Parathyroid adenoma (tissue), 2 donors: ENCODE measurements at regions not wholly inside any gene's neighbourhood (a gene's known extent, or its start where the extent isn't known, plus 50 kb on each side); places are given as distances from the start of the nearest gene placed in this dataset.

ENCODE experiments used
- H2AFZ ChIP-seq: fragments of 300-600 bp; sonication (generic); one replicate; pipeline ENCODE4 v1.7.0; 2017; ENCODE audit warnings: antibody characterized with exemption, mild to moderate bottlenecking
- H3K27ac ChIP-seq: fragments of 300-600 bp; sonication (generic); one replicate; pipeline ENCODE4 v1.7.0; 2017
- H3K27me3 ChIP-seq: fragments of 300-600 bp; sonication (generic); one replicate; pipeline ENCODE4 v1.7.0; 2017; ENCODE audit warnings: low read length; ENCODE audit not compliant: control insufficient read depth, insufficient read depth
- H3K36me3 ChIP-seq: fragments of 300-600 bp; sonication (generic); one replicate; pipeline ENCODE4 v1.7.0; 2017; ENCODE audit warnings: low read length; ENCODE audit not compliant: control insufficient read depth, insufficient read depth
- H3K4me1 ChIP-seq: fragments of 300-600 bp; sonication (generic); one replicate; pipeline ENCODE4 v1.7.0; 2017; ENCODE audit warnings: control low read depth
- H3K4me2 ChIP-seq: fragments of 300-600 bp; sonication (generic); one replicate; pipeline ENCODE4 v1.7.0; 2017; ENCODE audit warnings: low read length
- H3K4me3 ChIP-seq: fragments of 300-600 bp; sonication (generic); one replicate; pipeline ENCODE4 v1.7.0; 2017; ENCODE audit warnings: low read depth, low read length
- H3K79me2 ChIP-seq: fragments of 300-600 bp; sonication (generic); one replicate; pipeline ENCODE4 v1.7.0; 2017; ENCODE audit warnings: control low read depth
- H3K9ac ChIP-seq: fragments of 300-600 bp; sonication (generic); one replicate; pipeline ENCODE4 v1.7.0; 2017; ENCODE audit warnings: mild to moderate bottlenecking
- H3K9me3 ChIP-seq: fragments of 300-600 bp; sonication (generic); one replicate; pipeline ENCODE4 v1.7.0; 2017; ENCODE audit warnings: low read length; ENCODE audit not compliant: control insufficient read depth
- TF ChIP-seq, protein P1 (sequence below): fragments of 300-600 bp; sonication (generic); IDR thresholded peaks from one replicate; pipeline ENCODE4 v1.7.0; 2017; ENCODE audit warnings: antibody characterized with exemption, mild to moderate bottlenecking
- donor health status: primary hyperparathyroidism.

DNA sequence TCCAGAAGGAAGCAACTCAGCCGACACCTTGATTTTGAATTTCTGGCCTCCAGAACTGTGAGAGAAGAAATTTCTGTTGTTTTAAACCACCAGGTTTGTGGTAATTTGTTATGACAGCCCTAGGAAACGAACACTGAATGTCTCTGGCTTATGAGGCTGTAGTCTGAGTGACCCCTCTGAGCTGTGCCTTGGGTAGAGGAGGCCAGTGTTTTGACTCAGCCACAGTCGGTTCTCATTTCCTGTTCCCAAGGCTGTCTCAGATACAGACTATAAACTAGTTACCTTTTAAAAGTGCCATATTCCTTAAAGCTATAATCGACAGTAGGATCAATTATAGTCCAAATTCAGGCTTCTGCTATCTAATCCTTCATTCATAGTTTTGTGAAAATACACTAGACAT, 391.2 kb upstream of the MAP3K7 start:
- H3K4me1 ChIP-seq = no peaks in the 10 kb centered on the region
- no peaks in the 10 kb centered on the region for H3K9me3 ChIP-seq
- no peak overlapping the region for H3K4me3 ChIP-seq
- TF ChIP-seq, protein P1, sequence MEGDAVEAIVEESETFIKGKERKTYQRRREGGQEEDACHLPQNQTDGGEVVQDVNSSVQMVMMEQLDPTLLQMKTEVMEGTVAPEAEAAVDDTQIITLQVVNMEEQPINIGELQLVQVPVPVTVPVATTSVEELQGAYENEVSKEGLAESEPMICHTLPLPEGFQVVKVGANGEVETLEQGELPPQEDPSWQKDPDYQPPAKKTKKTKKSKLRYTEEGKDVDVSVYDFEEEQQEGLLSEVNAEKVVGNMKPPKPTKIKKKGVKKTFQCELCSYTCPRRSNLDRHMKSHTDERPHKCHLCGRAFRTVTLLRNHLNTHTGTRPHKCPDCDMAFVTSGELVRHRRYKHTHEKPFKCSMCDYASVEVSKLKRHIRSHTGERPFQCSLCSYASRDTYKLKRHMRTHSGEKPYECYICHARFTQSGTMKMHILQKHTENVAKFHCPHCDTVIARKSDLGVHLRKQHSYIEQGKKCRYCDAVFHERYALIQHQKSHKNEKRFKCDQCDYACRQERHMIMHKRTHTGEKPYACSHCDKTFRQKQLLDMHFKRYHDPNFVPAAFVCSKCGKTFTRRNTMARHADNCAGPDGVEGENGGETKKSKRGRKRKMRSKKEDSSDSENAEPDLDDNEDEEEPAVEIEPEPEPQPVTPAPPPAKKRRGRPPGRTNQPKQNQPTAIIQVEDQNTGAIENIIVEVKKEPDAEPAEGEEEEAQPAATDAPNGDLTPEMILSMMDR = no peak
- H2AFZ ChIP-seq = no peak overlapping the region
- H3K79me2 ChIP-seq = no peaks in the 10 kb centered on the region
- no peak overlapping the region for H3K27ac ChIP-seq
- H3K4me2 ChIP-seq = no peak overlapping the region
- no peak overlapping the region for H3K9ac ChIP-seq
- H3K36me3 ChIP-seq = no peaks in the 10 kb centered on the region
- H3K27me3 ChIP-seq = no peaks in the 10 kb centered on the region

DNA sequence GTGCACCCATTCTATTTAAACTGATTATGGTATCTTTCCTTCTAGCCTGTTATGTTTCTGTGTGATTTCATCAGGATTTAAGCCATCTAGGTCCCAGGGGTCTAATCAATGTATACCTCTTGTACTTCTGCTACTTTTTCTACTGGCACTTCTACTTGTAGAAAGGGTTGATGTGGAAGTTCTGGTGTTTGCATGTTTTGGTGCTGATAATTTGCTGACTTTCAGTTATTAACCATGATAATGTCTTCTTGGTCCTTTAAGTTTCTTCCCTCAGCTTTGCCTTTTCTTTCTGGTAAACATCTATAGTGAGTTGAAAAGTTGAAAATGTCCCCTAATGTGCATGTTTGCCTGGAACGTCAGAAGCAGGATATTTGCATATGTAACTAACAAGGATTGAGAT, 390.6 kb upstream of the MAP3K7 start:
- TF ChIP-seq, protein P1 = no peak
- no peak overlapping the region for H3K4me2 ChIP-seq
- no peaks in the 10 kb centered on the region for H3K79me2 ChIP-seq

DNA sequence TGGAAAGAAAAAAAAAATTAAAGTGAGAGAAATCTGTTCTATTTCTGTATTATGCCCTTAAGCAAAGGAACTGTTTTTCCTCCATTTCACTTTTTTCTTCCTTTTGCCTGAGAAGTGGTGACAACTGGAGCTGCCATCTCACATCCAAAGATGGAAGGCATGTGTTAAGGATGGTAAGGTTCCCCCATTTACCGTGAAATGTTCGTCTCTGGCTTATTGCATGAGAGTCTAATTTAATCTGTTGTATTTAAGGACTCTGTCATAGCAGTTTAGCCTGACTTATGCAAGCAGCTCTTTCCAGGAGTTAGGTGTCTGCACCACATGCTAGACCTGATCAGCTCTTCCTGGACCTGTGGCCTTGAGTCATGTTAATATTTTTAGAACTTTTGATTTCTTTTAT, 389.5 kb upstream of the MAP3K7 start:
- H3K4me3 ChIP-seq = no peak overlapping the region
- H2AFZ ChIP-seq = no peak overlapping the region
- H3K27ac ChIP-seq = no peak overlapping the region
- no peaks in the 10 kb centered on the region for H3K27me3 ChIP-seq
- H3K36me3 ChIP-seq = no peaks in the 10 kb centered on the region
- H3K4me1 ChIP-seq = no peaks in the 10 kb centered on the region
- H3K79me2 ChIP-seq = no peaks in the 10 kb centered on the region
- H3K4me2 ChIP-seq = no peak overlapping the region
- H3K9me3 ChIP-seq = no peaks in the 10 kb centered on the region
- H3K9ac ChIP-seq = no peak overlapping the region
- TF ChIP-seq, protein P1 = no peak

More for the DNA sequence above, 390.6 kb upstream of the MAP3K7 start:
- H3K27me3 ChIP-seq = no peaks in the 10 kb centered on the region
- H2AFZ ChIP-seq = no peak overlapping the region
- H3K9ac ChIP-seq = no peak overlapping the region
- no peaks in the 10 kb centered on the region for H3K36me3 ChIP-seq
- no peak overlapping the region for H3K4me3 ChIP-seq
- H3K4me1 ChIP-seq = no peaks in the 10 kb centered on the region
- no peak overlapping the region for H3K27ac ChIP-seq
- H3K9me3 ChIP-seq = no peaks in the 10 kb centered on the region

DNA sequence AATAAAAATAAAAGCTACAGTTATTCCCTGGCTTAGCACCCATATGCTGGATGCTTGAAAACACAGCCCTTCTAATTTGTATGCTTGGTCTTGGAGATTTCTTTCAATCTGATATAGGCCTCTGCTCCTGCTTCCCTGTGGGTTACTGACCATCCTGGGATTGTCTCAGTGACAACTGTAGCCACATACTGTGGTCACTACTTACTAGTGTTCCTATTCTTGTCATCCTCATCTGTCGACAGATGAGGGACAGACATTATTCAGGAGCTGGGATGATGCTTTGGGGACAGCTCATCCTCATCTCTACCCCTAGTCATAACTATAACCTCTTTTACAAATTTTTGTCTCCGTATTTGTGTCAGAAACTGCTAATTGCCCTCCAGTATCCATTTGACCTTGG, 388.9 kb upstream of the MAP3K7 start:
- Histone ChIP-seq H2AFZ (no peak overlapping the region), H3K79me2 (no peaks in the 10 kb centered on the region), H3K27me3 (no peaks in the 10 kb centered on the region), H3K4me3 (no peak overlapping the region), H3K36me3 (no peaks in the 10 kb centered on the region), H3K4me2 (no peak overlapping the region), H3K4me1 (no peaks in the 10 kb centered on the region), H3K27ac (no peak overlapping the region), H3K9ac (no peak overlapping the region), H3K9me3 (no peaks in the 10 kb centered on the region)
- TF ChIP-seq, protein P1 = no peak

DNA sequence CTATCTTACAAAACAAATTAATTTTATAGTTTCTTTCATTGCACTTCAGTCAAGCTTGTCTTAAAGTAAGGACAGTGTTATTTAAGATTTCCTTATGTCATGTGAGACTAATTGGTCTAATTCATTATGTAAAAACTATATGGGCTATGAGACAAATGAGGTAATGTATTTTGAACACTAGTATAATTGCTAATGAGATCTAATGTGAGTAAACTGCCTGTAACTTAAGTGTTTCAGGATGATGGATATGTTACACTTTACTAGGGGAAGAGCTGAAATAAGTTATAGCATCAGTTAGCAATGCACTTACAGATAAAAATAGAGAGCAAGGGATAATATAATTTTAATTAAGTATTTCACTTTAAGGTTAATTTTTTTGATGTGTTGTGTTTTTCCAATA, 386.3 kb upstream of the MAP3K7 start:
- Histone ChIP-seq H3K4me2 (no peak overlapping the region), H3K9ac (no peak overlapping the region), H2AFZ (no peak overlapping the region), H3K27ac (no peak overlapping the region), H3K79me2 (no peaks in the 10 kb centered on the region), H3K4me3 (no peak overlapping the region), H3K36me3 (no peaks in the 10 kb centered on the region), H3K27me3 (no peaks in the 10 kb centered on the region), H3K9me3 (no peaks in the 10 kb centered on the region), H3K4me1 (no peaks in the 10 kb centered on the region)
- TF ChIP-seq, protein P1 = no peak
